C1 segment of cervical spinal cord (tissue), 14 donors: ENCODE measurements at regions not wholly inside any gene's neighbourhood (a gene's known extent, or its start where the extent isn't known, plus 50 kb on each side); places are given as distances from the start of the nearest gene placed in this dataset.

Experiments used
- DNase-seq, 14 donors: peaks; one replicate each; lab custom pipeline; 2025; lab: John Stamatoyannopoulos, UW

- no peak for DNase-seq
These were observed 117.7 kb upstream of the MBL2 start for GRCh38 chr10:52890281-52890680.

- no peak for DNase-seq
These were observed 117.0 kb upstream of the MBL2 start for GRCh38 chr10:52889611-52890010.

GRCh38 chr10:52883996-52884871 lies 111.7 kb upstream of the MBL2 start:
- DNase-seq = peak in 10 of 14 donors; percentile 2 to 26 (median 8)

- no peak for DNase-seq
These were observed 106.7 kb upstream of the MBL2 start for GRCh38 chr10:52879091-52879807.

GRCh38 chr10:52877451-52877850 lies 104.9 kb upstream of the MBL2 start:
- no peak for DNase-seq

GRCh38 chr10:52875336-52875735 lies 102.8 kb upstream of the MBL2 start:
- DNase-seq = no peak

- DNase-seq = no peak
These were observed 102.0 kb upstream of the MBL2 start for GRCh38 chr10:52874581-52874980.

GRCh38 chr10:52871191-52871843 lies 98.7 kb upstream of the MBL2 start:
- DNase-seq = no peak

GRCh38 chr10:52870562-52870961 lies 98.0 kb upstream of the MBL2 start:
- no peak for DNase-seq

GRCh38 chr10:52869864-52870263 lies 97.3 kb upstream of the MBL2 start:
- DNase-seq = no peak

GRCh38 chr10:52865213-52865612 lies 92.6 kb upstream of the MBL2 start:
- DNase-seq = no peak

GRCh38 chr10:52864201-52865106 lies 91.9 kb upstream of the MBL2 start:
- no peak for DNase-seq

GRCh38 chr10:52858722-52859121 lies 86.1 kb upstream of the MBL2 start:
- DNase-seq = no peak

- DNase-seq = no peak
These were observed 83.2 kb upstream of the MBL2 start for GRCh38 chr10:52855546-52856325.

GRCh38 chr10:52853704-52854103 lies 81.1 kb upstream of the MBL2 start:
- no peak for DNase-seq

GRCh38 chr10:52836816-52837215 lies 64.2 kb upstream of the MBL2 start:
- no peak for DNase-seq
